GM12891 (cell line): ENCODE measurements at regions not wholly inside any gene's neighbourhood (a gene's known extent, or its start where the extent isn't known, plus 50 kb on each side); places are given as distances from the start of the nearest gene placed in this dataset.

Experiments
- PAX5 ChIP-seq: IDR thresholded peaks from 2 replicates; pipeline ENCODE4 v1.6.1; 2011; ENCODE audit warnings: low read length, moderate library complexity, mild to moderate bottlenecking; ENCODE audit not compliant: insufficient read depth, severe bottlenecking
- POLR2A ChIP-seq: IDR thresholded peaks from 2 replicates; pipeline ENCODE4 v1.6.1; 2011; ENCODE audit warnings: low read depth, low read length, control low read depth
- POLR2AphosphoS5 ChIP-seq: IDR thresholded peaks from 2 replicates; pipeline ENCODE4 v1.6.1; 2011; ENCODE audit warnings: low read depth, low read length, control low read depth
- POU2F2 ChIP-seq: IDR thresholded peaks from 2 replicates; pipeline ENCODE4 v1.6.1; 2011; ENCODE audit warnings: low read depth, mild to moderate bottlenecking, control low read depth, low read length, moderate library complexity
- SPI1 ChIP-seq: IDR thresholded peaks from 2 replicates; pipeline ENCODE4 v1.6.1; 2011; ENCODE audit warnings: low read depth, low read length, control low read depth
- TAF1 ChIP-seq: IDR thresholded peaks from 2 replicates; pipeline ENCODE4 v1.6.1; 2011; ENCODE audit warnings: low read depth, low read length, control low read depth

GRCh38 chr10:78539247-78539766, 505.6 kb downstream of the RPS24 start:
- TF ChIP-seq POLR2AphosphoS5 = no peak
- no peak for TF ChIP-seq POLR2A
- no peak for TF ChIP-seq TAF1
- no peak for TF ChIP-seq SPI1
- no peak for TF ChIP-seq POU2F2
- no peak for TF ChIP-seq PAX5
